Esophagus muscularis mucosa (tissue), 4 donors: ENCODE measurements at regions not wholly inside any gene's neighbourhood (a gene's known extent, or its start where the extent isn't known, plus 50 kb on each side); places are given as distances from the start of the nearest gene placed in this dataset.

Experiments used
- DNase-seq: peaks from one replicate; pipeline ENCODE4 v3.0.0-alpha.2; 2017; ENCODE audit errors: extremely low spot score
- H3K27ac ChIP-seq, 4 donors: fragments of 200-600 bp; sonication (generic); replicated peaks in 1 of 4; 1 replicate in 3 of 4; 2 replicates in 1 of 4; pipeline ENCODE4 v1.5.1; 2016 to 2019; ENCODE audit warnings: mild to moderate bottlenecking in 1 of 4
- H3K27me3 ChIP-seq, 4 donors: fragments of 200-600 bp; sonication (generic); one replicate each; pipeline versions ENCODE4 v1.5.1 to v1.6.0; 2016 to 2019
- H3K36me3 ChIP-seq, 4 donors: fragments of 200-600 bp; sonication (generic); one replicate each; pipeline ENCODE4 v1.5.1; 2016 to 2019
- H3K4me1 ChIP-seq, 4 donors: fragments of 200-600 bp; sonication (generic); one replicate each; pipeline ENCODE4 v1.5.1; 2016 to 2019
- H3K4me3 ChIP-seq, 4 donors: fragments of 200-600 bp; sonication (generic); 1 replicate in 2 of 4; 2 replicates in 2 of 4; pipeline ENCODE4 v1.5.1; 2016 to 2019; ENCODE audit warnings: mild to moderate bottlenecking in 4 of 4, moderate library complexity in 1 of 4
- H3K9me3 ChIP-seq, 4 donors: fragments of 200-600 bp; sonication (generic); 1 replicate in 3 of 4; 2 replicates in 1 of 4; pipeline ENCODE4 v1.5.1; 2016 to 2019
- EP300 ChIP-seq: sonication (generic); formaldehyde crosslinking; IDR thresholded peaks from one replicate; pipeline ENCODE4 v1.6.1; 2017; ENCODE audit warnings: antibody characterized with exemption
- POLR2A ChIP-seq: fragments of 450-650 bp; IDR thresholded peaks from one replicate; pipeline ENCODE4 v1.6.1; 2017; ENCODE audit warnings: antibody characterized with exemption, moderate library complexity, mild to moderate bottlenecking, low read depth
- POLR2AphosphoS5 ChIP-seq, 2 donors: sonication (generic); formaldehyde crosslinking; IDR thresholded peaks; one replicate each; pipeline ENCODE4 v1.6.1; 2017; ENCODE audit warnings: antibody characterized with exemption in 2 of 2
- WGBS: methylation state at CpG from one replicate; pipeline ENCODE4 v1.1.5; 2018; 5-methylcytosine and 5-hydroxymethylcytosine counted together
- intact Hi-C: fragments of 100-400 bp; cut with DNase I; formaldehyde crosslinking; loops from one replicate; pipeline ENCODE4 v1.15.1; 2023
- TF ChIP-seq, protein P1 (sequence below), 3 experiments: fragments of 200-600 bp in 2 of 3; fragments of 450-650 bp in 1 of 3; sonication (generic) in 2 of 3; IDR thresholded peaks; one replicate each; pipeline ENCODE4 v1.5.1; 2017 to 2019; ENCODE audit warnings: antibody characterized with exemption in 3 of 3, mild to moderate bottlenecking in 2 of 3, moderate library complexity in 1 of 3

DNA sequence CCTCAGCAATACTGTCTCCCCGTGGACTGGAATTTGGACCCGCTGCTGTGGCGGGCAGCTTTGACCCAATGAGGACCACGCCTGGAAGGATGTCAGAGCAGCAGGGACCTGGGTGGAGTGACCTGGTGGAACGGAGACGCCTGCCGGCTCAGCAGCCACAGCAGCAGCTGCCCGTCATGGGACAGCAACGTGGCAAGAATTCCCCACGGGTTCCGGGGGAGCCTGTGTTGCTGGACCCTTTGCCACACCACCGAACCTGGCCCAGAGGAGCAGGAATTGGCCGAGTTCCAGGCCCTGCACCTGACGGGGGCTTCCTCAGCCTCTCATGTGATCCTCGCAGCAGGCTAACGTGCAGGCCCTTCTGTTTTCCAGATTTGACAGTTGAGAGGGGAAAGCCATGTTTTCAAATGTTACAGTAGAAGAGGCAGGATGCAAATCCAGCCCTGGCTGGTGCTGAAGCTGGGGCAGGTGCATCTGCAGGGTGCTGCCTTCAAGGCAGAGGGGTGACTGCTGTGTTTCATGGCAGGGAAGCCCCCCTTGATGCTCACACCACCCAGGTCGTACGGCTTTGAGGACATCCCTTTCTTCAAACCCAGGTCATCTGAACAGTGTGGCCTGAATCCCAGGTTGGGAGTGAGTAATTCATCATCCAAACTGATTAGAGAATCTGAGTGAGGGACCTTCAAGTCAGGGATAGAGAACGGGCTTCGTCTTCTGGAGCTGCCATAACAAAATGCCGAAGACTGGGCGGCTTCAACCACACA lies 93.4 kb downstream of the THBS2 start:
- H3K4me3 ChIP-seq, result no peak overlapping the region
- no peaks in the 10 kb centered on the region for H3K27me3 ChIP-seq
- H3K36me3 ChIP-seq, result no peaks in the 10 kb centered on the region
- intact Hi-C loops, result no loop called here
- peak; percentile 91 for DNase-seq
- H3K4me1 ChIP-seq, result peaks cover 16 to 70% (median 58%) of the 10 kb centered on the region in 4 donors
- no peak overlapping the region for H3K27ac ChIP-seq
- TF ChIP-seq, protein P1, sequence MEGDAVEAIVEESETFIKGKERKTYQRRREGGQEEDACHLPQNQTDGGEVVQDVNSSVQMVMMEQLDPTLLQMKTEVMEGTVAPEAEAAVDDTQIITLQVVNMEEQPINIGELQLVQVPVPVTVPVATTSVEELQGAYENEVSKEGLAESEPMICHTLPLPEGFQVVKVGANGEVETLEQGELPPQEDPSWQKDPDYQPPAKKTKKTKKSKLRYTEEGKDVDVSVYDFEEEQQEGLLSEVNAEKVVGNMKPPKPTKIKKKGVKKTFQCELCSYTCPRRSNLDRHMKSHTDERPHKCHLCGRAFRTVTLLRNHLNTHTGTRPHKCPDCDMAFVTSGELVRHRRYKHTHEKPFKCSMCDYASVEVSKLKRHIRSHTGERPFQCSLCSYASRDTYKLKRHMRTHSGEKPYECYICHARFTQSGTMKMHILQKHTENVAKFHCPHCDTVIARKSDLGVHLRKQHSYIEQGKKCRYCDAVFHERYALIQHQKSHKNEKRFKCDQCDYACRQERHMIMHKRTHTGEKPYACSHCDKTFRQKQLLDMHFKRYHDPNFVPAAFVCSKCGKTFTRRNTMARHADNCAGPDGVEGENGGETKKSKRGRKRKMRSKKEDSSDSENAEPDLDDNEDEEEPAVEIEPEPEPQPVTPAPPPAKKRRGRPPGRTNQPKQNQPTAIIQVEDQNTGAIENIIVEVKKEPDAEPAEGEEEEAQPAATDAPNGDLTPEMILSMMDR (IDR thresholded peaks at IDR 0.05), result no peak
- TF ChIP-seq POLR2A (no peak), POLR2AphosphoS5 (IDR thresholded peaks at IDR 0.05) (no peak), EP300 (no peak)
- no peaks in the 10 kb centered on the region for H3K9me3 ChIP-seq
- 89% methylated on average over 21 of the region's 22 CpGs for WGBS

DNA sequence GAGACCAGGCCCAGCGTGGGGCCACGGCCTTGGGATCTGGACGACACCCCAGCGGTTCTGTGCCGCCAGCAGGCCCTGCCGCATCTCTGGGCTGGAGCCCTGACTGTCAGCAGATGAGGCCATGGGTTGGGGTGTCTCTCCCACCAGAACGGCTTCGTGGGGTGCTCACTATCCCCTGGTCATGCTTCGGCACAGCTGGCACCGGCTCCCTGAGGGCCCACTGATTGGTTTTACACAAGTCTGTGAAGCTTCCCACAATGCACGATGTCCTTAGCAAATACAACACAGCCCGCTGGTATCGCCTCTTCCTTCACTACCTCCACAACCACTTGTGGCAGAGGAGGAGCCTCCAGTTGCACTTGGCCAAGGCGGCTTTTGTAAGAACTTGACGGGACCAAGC lies 94.3 kb downstream of the THBS2 start:
- H3K27ac ChIP-seq, result peak overlapping the region in 3 of 4 donors; percentile 6 to 79 (median 19)
- H3K4me1 ChIP-seq, result peaks cover 16 to 66% (median 57%) of the 10 kb centered on the region in 4 donors
- intact Hi-C loops, result no loop called here
- no peak overlapping the region for H3K4me3 ChIP-seq
- DNase-seq, result peak; percentile 88
- no peak for TF ChIP-seq POLR2A
- TF ChIP-seq, protein P1 (IDR thresholded peaks at IDR 0.05), result no peak
- no peak for TF ChIP-seq EP300
- no peaks in the 10 kb centered on the region for H3K27me3 ChIP-seq
- no peaks in the 10 kb centered on the region for H3K9me3 ChIP-seq
- WGBS, result 82% methylated on average over 10 of the region's 15 CpGs
- no peaks in the 10 kb centered on the region for H3K36me3 ChIP-seq

DNA sequence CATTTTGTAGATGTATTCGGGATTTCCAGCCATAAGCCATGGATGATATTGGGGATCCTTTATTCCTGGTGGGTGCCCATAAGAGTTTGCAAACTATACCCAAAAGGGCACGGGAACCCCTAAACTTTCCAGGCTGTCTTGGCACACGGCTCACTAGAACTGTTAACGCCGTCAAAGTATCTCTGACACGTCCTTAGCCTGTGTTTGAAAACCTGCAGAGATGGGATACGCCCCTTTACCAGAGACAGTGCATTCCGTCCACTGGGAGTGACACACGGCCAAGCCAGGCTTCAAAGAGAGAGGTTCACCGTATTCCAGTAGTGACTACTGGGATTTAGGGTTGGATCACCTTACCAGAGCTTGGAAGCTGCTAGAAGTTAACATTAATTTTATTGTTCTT lies 95.0 kb downstream of the THBS2 start:
- intact Hi-C loops, result no loop called here
- DNase-seq, result peak; percentile 91
- Histone ChIP-seq H3K9me3 (no peaks in the 10 kb centered on the region), H3K36me3 (no peaks in the 10 kb centered on the region), H3K27me3 (no peaks in the 10 kb centered on the region), H3K4me1 (peaks cover 16 to 64% (median 56%) of the 10 kb centered on the region in 4 donors), H3K27ac (peak overlapping the region in 3 of 4 donors; percentile 6 to 79 (median 32)), H3K4me3 (no peak overlapping the region)
- 68% methylated on average over 10 of the region's 10 CpGs for WGBS
- TF ChIP-seq EP300 (no peak), POLR2A (no peak)
- TF ChIP-seq, protein P1 (IDR thresholded peaks at IDR 0.05), result peak; percentile 13 to 43 (median 15)

DNA sequence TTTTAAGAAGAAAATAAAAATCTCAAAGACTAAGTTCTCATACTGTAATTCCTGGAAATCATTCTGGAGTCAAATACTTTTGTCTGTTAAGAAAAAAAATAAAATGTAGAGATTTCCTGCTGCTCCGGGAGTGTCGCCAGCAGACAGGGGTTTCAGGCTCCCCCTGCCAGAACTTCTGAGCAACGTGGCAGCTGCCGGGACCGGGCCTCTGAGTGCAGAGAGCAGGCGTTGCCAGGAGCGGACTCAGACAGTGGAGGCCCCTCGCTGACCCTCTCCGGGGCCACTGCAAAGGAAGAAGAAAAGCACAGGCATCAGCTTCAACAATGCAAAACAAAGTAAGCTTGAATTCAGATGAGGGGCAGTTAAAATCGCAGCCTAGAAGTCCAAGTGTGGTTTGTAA lies 95.5 kb downstream of the THBS2 start:
- Histone ChIP-seq H3K27me3 (no peaks in the 10 kb centered on the region), H3K4me1 (peaks cover 14 to 59% (median 52%) of the 10 kb centered on the region in 4 donors), H3K36me3 (no peaks in the 10 kb centered on the region), H3K4me3 (peak overlapping the region in 1 of 4 donors; percentile 17), H3K27ac (peak overlapping the region; percentile 18 to 79 (median 28)), H3K9me3 (no peaks in the 10 kb centered on the region)
- 24% methylated on average over 10 of the region's 10 CpGs for WGBS
- TF ChIP-seq, protein P1 (IDR thresholded peaks at IDR 0.05), result no peak
- no peak for TF ChIP-seq POLR2AphosphoS5 (IDR thresholded peaks at IDR 0.05)
- peak; percentile 92 for DNase-seq
- intact Hi-C loops, result no loop called here
